ENCODE measurements at regions not wholly inside any gene's neighbourhood (a gene's known extent, or its start where the extent isn't known, plus 50 kb on each side); places are given as distances from the start of the nearest gene placed in this dataset.

DNA sequence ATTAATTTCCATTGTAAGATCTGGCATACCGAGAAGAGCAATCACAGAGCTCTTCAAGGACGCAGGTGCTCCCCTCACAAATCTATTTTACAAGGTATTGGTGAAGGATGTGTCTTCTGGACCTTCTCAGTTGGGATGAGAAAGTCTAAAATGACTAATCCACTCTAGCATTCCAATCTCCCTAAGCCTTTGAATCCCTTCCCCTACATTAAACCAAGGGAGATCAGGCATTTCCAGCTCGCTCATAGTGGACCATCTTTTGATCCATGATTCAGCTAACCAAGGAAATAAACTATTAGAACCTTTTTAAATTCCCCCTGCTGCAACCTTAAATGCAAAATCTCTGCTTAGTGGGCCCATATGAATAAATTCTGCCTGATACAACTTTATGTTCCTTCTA, 95.9 kb upstream of the FBN2 start:
- no peak for TF ChIP-seq ZNF565 (CRISPR knock-in tag; conservative IDR thresholded peaks at IDR 0.05; ENCODE audit: low read depth)
- TF ChIP-seq BACH2 (CRISPR knock-in tag; IDR thresholded peaks at IDR 0.05; ENCODE audit: borderline replicate concordance) = no peak
- TF ChIP-seq ARNTL (CRISPR knock-in tag; IDR thresholded peaks at IDR 0.05; ENCODE audit: borderline replicate concordance, low read depth) = no peak
- TF ChIP-seq ZC3H10 (CRISPR knock-in tag; IDR thresholded peaks at IDR 0.05) = no peak
- no peak for TF ChIP-seq ESRRG (CRISPR knock-in tag; IDR thresholded peaks at IDR 0.05)
- no peak for TF ChIP-seq ZFP3 (CRISPR knock-in tag; IDR thresholded peaks at IDR 0.05)
- no peak for TF ChIP-seq SNAI2 (CRISPR knock-in tag; IDR thresholded peaks at IDR 0.05)
- TF ChIP-seq, protein P1, sequence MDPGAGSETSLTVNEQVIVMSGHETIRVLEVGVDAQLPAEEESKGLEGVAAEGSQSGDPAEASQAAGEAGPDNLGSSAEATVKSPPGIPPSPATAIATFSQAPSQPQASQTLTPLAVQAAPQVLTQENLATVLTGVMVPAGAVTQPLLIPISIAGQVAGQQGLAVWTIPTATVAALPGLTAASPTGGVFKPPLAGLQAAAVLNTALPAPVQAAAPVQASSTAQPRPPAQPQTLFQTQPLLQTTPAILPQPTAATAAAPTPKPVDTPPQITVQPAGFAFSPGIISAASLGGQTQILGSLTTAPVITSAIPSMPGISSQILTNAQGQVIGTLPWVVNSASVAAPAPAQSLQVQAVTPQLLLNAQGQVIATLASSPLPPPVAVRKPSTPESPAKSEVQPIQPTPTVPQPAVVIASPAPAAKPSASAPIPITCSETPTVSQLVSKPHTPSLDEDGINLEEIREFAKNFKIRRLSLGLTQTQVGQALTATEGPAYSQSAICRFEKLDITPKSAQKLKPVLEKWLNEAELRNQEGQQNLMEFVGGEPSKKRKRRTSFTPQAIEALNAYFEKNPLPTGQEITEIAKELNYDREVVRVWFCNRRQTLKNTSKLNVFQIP (CRISPR knock-in tag; IDR thresholded peaks at IDR 0.05; ENCODE audit: borderline replicate concordance, low read depth) = no peak
- no peak for TF ChIP-seq PPARA (CRISPR knock-in tag; IDR thresholded peaks at IDR 0.05; ENCODE audit: borderline replicate concordance)
- TF ChIP-seq CSDC2 (CRISPR knock-in tag; IDR thresholded peaks at IDR 0.05) = no peak
- TF ChIP-seq, protein P2, sequence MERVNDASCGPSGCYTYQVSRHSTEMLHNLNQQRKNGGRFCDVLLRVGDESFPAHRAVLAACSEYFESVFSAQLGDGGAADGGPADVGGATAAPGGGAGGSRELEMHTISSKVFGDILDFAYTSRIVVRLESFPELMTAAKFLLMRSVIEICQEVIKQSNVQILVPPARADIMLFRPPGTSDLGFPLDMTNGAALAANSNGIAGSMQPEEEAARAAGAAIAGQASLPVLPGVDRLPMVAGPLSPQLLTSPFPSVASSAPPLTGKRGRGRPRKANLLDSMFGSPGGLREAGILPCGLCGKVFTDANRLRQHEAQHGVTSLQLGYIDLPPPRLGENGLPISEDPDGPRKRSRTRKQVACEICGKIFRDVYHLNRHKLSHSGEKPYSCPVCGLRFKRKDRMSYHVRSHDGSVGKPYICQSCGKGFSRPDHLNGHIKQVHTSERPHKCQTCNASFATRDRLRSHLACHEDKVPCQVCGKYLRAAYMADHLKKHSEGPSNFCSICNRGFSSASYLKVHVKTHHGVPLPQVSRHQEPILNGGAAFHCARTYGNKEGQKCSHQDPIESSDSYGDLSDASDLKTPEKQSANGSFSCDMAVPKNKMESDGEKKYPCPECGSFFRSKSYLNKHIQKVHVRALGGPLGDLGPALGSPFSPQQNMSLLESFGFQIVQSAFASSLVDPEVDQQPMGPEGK (CRISPR knock-in tag; IDR thresholded peaks at IDR 0.05; ENCODE audit: borderline replicate concordance) = no peak
- no peak for TF ChIP-seq TOX (CRISPR knock-in tag; IDR thresholded peaks at IDR 0.05; ENCODE audit: borderline replicate concordance)
- TF ChIP-seq OSR1 (CRISPR knock-in tag; IDR thresholded peaks at IDR 0.05) = no peak
- ATAC-seq = no peak

DNA sequence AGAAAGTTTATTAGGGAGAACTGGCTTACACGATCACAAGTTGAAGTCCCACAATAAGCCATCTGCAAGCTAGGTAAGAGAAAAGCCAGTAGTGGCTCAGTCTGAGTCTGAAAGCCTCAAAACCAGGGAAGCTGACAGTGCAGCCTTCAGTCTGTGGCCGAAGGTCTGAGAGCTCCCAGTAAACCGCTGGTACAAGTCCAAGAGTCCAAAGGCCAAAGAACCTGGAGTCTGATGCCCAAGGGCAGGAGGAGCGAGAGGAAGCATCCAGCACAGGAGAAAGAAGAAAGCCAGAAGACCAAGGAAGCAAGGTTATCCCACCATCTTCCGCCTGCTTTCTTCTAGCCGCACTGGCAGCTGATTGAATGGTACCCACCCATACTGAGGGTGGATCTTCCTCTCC, 97.3 kb upstream of the FBN2 start:
- ATAC-seq = no peak
- TF ChIP-seq ZNF8 (CRISPR knock-in tag; IDR thresholded peaks at IDR 0.05) (no peak), ARNTL (CRISPR knock-in tag; IDR thresholded peaks at IDR 0.05; ENCODE audit: borderline replicate concordance, low read depth) (no peak), ZNF565 (CRISPR knock-in tag; conservative IDR thresholded peaks at IDR 0.05; ENCODE audit: low read depth) (no peak), ZC3H10 (CRISPR knock-in tag; IDR thresholded peaks at IDR 0.05) (no peak), OSR1 (CRISPR knock-in tag; IDR thresholded peaks at IDR 0.05) (no peak), ZFP3 (CRISPR knock-in tag; IDR thresholded peaks at IDR 0.05) (no peak), GLIS3 (CRISPR knock-in tag; IDR thresholded peaks at IDR 0.05) (no peak), BACH2 (CRISPR knock-in tag; IDR thresholded peaks at IDR 0.05; ENCODE audit: borderline replicate concordance) (no peak), TCF4 (CRISPR knock-in tag; IDR thresholded peaks at IDR 0.05; ENCODE audit: borderline replicate concordance) (no peak), SNAI2 (CRISPR knock-in tag; IDR thresholded peaks at IDR 0.05) (no peak)
- TF ChIP-seq, protein P3, sequence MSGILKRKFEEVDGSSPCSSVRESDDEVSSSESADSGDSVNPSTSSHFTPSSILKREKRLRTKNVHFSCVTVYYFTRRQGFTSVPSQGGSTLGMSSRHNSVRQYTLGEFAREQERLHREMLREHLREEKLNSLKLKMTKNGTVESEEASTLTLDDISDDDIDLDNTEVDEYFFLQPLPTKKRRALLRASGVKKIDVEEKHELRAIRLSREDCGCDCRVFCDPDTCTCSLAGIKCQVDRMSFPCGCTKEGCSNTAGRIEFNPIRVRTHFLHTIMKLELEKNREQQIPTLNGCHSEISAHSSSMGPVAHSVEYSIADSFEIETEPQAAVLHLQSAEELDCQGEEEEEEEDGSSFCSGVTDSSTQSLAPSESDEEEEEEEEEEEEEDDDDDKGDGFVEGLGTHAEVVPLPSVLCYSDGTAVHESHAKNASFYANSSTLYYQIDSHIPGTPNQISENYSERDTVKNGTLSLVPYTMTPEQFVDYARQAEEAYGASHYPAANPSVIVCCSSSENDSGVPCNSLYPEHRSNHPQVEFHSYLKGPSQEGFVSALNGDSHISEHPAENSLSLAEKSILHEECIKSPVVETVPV (CRISPR knock-in tag; IDR thresholded peaks at IDR 0.05) = no peak

DNA sequence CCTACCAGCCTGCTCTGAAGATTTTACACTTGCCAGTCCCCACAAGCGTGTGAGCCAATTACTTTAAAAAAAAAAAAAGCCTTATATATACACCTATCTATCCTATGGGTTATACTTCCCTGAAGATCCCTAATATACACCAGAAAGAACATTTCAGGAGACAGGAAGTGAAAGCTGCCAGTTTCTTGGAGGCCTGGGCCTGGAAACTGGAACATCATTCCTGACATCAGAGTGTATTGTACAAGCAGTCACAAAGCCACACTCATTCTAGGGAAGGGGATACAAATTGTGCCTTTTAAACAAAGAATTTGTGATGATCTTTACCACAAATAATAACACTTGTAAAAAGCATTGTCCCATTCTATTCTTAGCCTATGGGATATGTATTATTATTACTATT, 98.3 kb upstream of the FBN2 start:
- ATAC-seq = no peak
- TF ChIP-seq, protein P3 (CRISPR knock-in tag; IDR thresholded peaks at IDR 0.05) = no peak
- no peak for TF ChIP-seq ISL1 (CRISPR knock-in tag; IDR thresholded peaks at IDR 0.05)
- TF ChIP-seq TOX (CRISPR knock-in tag; IDR thresholded peaks at IDR 0.05; ENCODE audit: borderline replicate concordance) = no peak
- no peak for TF ChIP-seq ZNF8 (CRISPR knock-in tag; IDR thresholded peaks at IDR 0.05)
- TF ChIP-seq ZC3H10 (CRISPR knock-in tag; IDR thresholded peaks at IDR 0.05) = no peak
- no peak for TF ChIP-seq SNAI2 (CRISPR knock-in tag; IDR thresholded peaks at IDR 0.05)
- no peak for TF ChIP-seq ARNTL (CRISPR knock-in tag; IDR thresholded peaks at IDR 0.05; ENCODE audit: borderline replicate concordance, low read depth)
- no peak for TF ChIP-seq ZFP30 (CRISPR knock-in tag; IDR thresholded peaks at IDR 0.05)

DNA sequence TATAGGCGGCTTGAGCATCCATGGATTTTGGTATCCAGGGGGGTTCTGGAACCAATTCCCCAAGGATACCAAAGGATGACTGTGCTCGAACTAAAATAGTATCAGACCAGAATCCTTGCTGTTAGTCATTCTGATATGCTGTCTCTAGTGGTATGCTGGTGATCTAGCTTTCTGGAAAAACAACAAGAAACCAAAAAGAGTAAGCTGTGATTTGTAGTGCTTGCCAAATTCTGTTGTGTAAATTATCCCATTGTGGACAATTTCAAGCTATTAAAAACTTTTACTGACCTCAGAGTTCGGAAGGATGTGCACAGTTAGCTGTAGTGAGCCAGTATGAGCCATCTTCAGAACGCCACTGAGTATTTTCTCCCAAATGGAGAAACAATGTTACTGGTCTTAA, 99.0 kb upstream of the FBN2 start:
- TF ChIP-seq ZNF565 (CRISPR knock-in tag; conservative IDR thresholded peaks at IDR 0.05; ENCODE audit: low read depth) (no peak), PPARA (CRISPR knock-in tag; IDR thresholded peaks at IDR 0.05; ENCODE audit: borderline replicate concordance) (no peak), ZNF8 (CRISPR knock-in tag; IDR thresholded peaks at IDR 0.05) (no peak), ZFP3 (CRISPR knock-in tag; IDR thresholded peaks at IDR 0.05) (no peak), ZFP30 (CRISPR knock-in tag; IDR thresholded peaks at IDR 0.05) (no peak), ARNTL (CRISPR knock-in tag; IDR thresholded peaks at IDR 0.05; ENCODE audit: borderline replicate concordance, low read depth) (no peak), ZC3H10 (CRISPR knock-in tag; IDR thresholded peaks at IDR 0.05) (no peak), CSDC2 (CRISPR knock-in tag; IDR thresholded peaks at IDR 0.05) (no peak), BACH2 (CRISPR knock-in tag; IDR thresholded peaks at IDR 0.05; ENCODE audit: borderline replicate concordance) (no peak)
- TF ChIP-seq, protein P4, sequence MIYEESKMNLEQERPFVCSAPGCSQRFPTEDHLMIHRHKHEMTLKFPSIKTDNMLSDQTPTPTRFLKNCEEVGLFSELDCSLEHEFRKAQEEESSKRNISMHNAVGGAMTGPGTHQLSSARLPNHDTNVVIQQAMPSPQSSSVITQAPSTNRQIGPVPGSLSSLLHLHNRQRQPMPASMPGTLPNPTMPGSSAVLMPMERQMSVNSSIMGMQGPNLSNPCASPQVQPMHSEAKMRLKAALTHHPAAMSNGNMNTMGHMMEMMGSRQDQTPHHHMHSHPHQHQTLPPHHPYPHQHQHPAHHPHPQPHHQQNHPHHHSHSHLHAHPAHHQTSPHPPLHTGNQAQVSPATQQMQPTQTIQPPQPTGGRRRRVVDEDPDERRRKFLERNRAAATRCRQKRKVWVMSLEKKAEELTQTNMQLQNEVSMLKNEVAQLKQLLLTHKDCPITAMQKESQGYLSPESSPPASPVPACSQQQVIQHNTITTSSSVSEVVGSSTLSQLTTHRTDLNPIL (CRISPR knock-in tag; IDR thresholded peaks at IDR 0.05; ENCODE audit: low read depth) = no peak
- peak; percentile 79 for ATAC-seq

Data from SK-N-SH treated with all-trans-retinoic acid at 6 μM for 48 hours (cell line).